ENCODE measurements at regions not wholly inside any gene's neighbourhood (a gene's known extent, or its start where the extent isn't known, plus 50 kb on each side); places are given as distances from the start of the nearest gene placed in this dataset.

- peaks cover 0 to 7% (median 0%) of the 10 kb centered on the region in 4 experiments for H3K27me3 ChIP-seq (replicated peaks in 1 of 4; ENCODE audit: control extremely low read depth in 1 of 4, control insufficient read depth in 3 of 4, insufficient read depth in 4 of 4, low read length in 3 of 4)
- Mint-ChIP-seq H3K27ac (no peak overlapping the region), H3K9me3 (ENCODE audit: insufficient read depth) (no peaks in the 10 kb centered on the region), H3K4me1 (peaks cover 2% of the 10 kb centered on the region), H3K27me3 (peaks cover 7% of the 10 kb centered on the region), H3K4me3 (no peak overlapping the region)
- ChIA-PET POLR2A (no interaction called here), CTCF (no interaction called here)
- no peaks in the 10 kb centered on the region for H3K36me3 ChIP-seq (replicated peaks in 1 of 2; ENCODE audit: control extremely low read depth in 1 of 2, control insufficient read depth in 1 of 2, extremely low read depth in 1 of 2, insufficient read depth in 2 of 2, low read length in 1 of 2)
- H3K4me1 ChIP-seq (ENCODE audit: control insufficient read depth in 2 of 2, insufficient read depth in 2 of 2, low read length in 2 of 2) = no peaks in the 10 kb centered on the region
- H3K9ac ChIP-seq (ENCODE audit: low read length) = no peak overlapping the region
- DNase-seq (no peak), ATAC-seq (ENCODE audit: low read depth) (no peak)
- H3K79me2 ChIP-seq (ENCODE audit: control insufficient read depth, insufficient read depth, low read length) = no peaks in the 10 kb centered on the region
- TF ChIP-seq CTCF (IDR thresholded peaks at IDR 0.05) (no peak), EZH2 (IDR thresholded peaks at IDR 0.05; ENCODE audit: borderline replicate concordance, insufficient read depth, low read depth, low read length, poor library complexity, severe bottlenecking) (no peak)
- no peaks in the 10 kb centered on the region for H4K20me1 ChIP-seq (ENCODE audit: control insufficient read depth, insufficient read depth, low read length, poor library complexity, severe bottlenecking)
- no peak overlapping the region for H3K4me2 ChIP-seq (replicated peaks; ENCODE audit: low read depth, low read length, poor library complexity, severe bottlenecking)
- no peak overlapping the region for H3K4me3 ChIP-seq (ENCODE audit: control extremely low read depth in 1 of 5, extremely low read depth in 1 of 5, insufficient read depth in 1 of 5, low read depth in 2 of 5, low read length in 4 of 5)
- no peak overlapping the region for H3K27ac ChIP-seq (ENCODE audit: low read length in 2 of 2)
- WGBS (ENCODE audit: insufficient coverage) = 91% methylated on average over 9 of the region's 9 CpGs
- intact Hi-C loops (cut with micrococcal nuclease) = no loop called here
- H3K9me3 ChIP-seq (ENCODE audit: control extremely low read depth in 1 of 3, control insufficient read depth in 2 of 3, insufficient read depth in 1 of 3, low read length in 2 of 3) = peaks cover 0 to 9% (median 0%) of the 10 kb centered on the region in 3 donors
- H2AFZ ChIP-seq (ENCODE audit: insufficient read depth, low read depth, low read length, poor library complexity, severe bottlenecking) = no peak overlapping the region
Measured at GRCh38 chr13:22001336-22001735, 330.5 kb downstream of the FGF9 start.

- Histone ChIP-seq H3K79me2 (ENCODE audit: control insufficient read depth, insufficient read depth, low read length) (no peaks in the 10 kb centered on the region), H3K9me3 (ENCODE audit: control extremely low read depth in 1 of 3, control insufficient read depth in 2 of 3, insufficient read depth in 1 of 3, low read length in 2 of 3) (peaks cover 0 to 4% (median 0%) of the 10 kb centered on the region in 3 donors), H3K4me2 (replicated peaks; ENCODE audit: low read depth, low read length, poor library complexity, severe bottlenecking) (no peak overlapping the region), H4K20me1 (ENCODE audit: control insufficient read depth, insufficient read depth, low read length, poor library complexity, severe bottlenecking) (no peaks in the 10 kb centered on the region), H3K9ac (ENCODE audit: low read length) (no peak overlapping the region), H3K27ac (ENCODE audit: low read length in 2 of 2) (no peak overlapping the region), H3K27me3 (replicated peaks in 1 of 4; ENCODE audit: control extremely low read depth in 1 of 4, control insufficient read depth in 3 of 4, insufficient read depth in 4 of 4, low read length in 3 of 4) (peaks cover 0 to 7% (median 0%) of the 10 kb centered on the region in 4 experiments), H2AFZ (ENCODE audit: insufficient read depth, low read depth, low read length, poor library complexity, severe bottlenecking) (no peak overlapping the region), H3K36me3 (replicated peaks in 1 of 2; ENCODE audit: control extremely low read depth in 1 of 2, control insufficient read depth in 1 of 2, extremely low read depth in 1 of 2, insufficient read depth in 2 of 2, low read length in 1 of 2) (no peaks in the 10 kb centered on the region), H3K4me3 (ENCODE audit: control extremely low read depth in 1 of 5, extremely low read depth in 1 of 5, insufficient read depth in 1 of 5, low read depth in 2 of 5, low read length in 4 of 5) (no peak overlapping the region), H3K4me1 (ENCODE audit: control insufficient read depth in 2 of 2, insufficient read depth in 2 of 2, low read length in 2 of 2) (no peaks in the 10 kb centered on the region)
- H3K27ac Mint-ChIP-seq = no peak overlapping the region
- TF ChIP-seq CTCF (IDR thresholded peaks at IDR 0.05) (no peak), EZH2 (IDR thresholded peaks at IDR 0.05; ENCODE audit: borderline replicate concordance, insufficient read depth, low read depth, low read length, poor library complexity, severe bottlenecking) (no peak)
- H3K4me3 Mint-ChIP-seq = no peak overlapping the region
- 89% methylated on average over 4 of the region's 4 CpGs for WGBS (ENCODE audit: insufficient coverage)
- H3K4me1 Mint-ChIP-seq = peaks cover 2% of the 10 kb centered on the region
- CTCF ChIA-PET = no interaction called here
- no peak for ATAC-seq (ENCODE audit: low read depth)
- POLR2A ChIA-PET = no interaction called here
- DNase-seq = no peak
- peaks cover 7% of the 10 kb centered on the region for H3K27me3 Mint-ChIP-seq
- H3K9me3 Mint-ChIP-seq (ENCODE audit: insufficient read depth) = no peaks in the 10 kb centered on the region
- intact Hi-C loops (cut with micrococcal nuclease) = no loop called here
Measured at GRCh38 chr13:22002893-22003292, 332.0 kb downstream of the FGF9 start.

All from B cell (primary cell).